ENCODE measurements at regions not wholly inside any gene's neighbourhood (a gene's known extent, or its start where the extent isn't known, plus 50 kb on each side); places are given as distances from the start of the nearest gene placed in this dataset.

DNA sequence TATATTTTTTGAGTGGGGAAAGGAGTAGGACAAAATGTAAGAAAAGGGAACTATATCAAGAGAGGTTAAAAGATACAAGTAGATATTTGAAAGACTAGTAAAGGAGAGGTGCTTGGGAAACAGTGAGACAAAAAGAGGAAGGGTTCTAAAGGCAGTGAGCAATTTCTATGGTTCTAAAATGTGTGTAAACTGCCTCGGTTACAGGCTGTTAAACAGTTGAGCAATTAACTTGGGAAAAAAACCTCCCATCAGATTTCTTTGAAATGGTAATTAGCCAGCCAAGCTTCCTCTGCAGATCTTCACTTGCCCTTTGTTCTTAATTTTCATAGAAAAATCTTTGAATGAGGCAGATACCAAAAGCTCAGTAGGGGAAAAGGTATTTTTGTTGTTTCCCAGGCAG, 238.7 kb upstream of the KCNH7 start:
- TF ChIP-seq, protein P1, sequence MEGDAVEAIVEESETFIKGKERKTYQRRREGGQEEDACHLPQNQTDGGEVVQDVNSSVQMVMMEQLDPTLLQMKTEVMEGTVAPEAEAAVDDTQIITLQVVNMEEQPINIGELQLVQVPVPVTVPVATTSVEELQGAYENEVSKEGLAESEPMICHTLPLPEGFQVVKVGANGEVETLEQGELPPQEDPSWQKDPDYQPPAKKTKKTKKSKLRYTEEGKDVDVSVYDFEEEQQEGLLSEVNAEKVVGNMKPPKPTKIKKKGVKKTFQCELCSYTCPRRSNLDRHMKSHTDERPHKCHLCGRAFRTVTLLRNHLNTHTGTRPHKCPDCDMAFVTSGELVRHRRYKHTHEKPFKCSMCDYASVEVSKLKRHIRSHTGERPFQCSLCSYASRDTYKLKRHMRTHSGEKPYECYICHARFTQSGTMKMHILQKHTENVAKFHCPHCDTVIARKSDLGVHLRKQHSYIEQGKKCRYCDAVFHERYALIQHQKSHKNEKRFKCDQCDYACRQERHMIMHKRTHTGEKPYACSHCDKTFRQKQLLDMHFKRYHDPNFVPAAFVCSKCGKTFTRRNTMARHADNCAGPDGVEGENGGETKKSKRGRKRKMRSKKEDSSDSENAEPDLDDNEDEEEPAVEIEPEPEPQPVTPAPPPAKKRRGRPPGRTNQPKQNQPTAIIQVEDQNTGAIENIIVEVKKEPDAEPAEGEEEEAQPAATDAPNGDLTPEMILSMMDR (IDR thresholded peaks at IDR 0.05; ENCODE audit: low read length, missing control alignments) = no peak
- no peak for DNase-seq (ENCODE audit: low read depth)
- no peak overlapping the region for H3K4me3 ChIP-seq (replicated peaks; ENCODE audit: low read depth, low read length)

DNA sequence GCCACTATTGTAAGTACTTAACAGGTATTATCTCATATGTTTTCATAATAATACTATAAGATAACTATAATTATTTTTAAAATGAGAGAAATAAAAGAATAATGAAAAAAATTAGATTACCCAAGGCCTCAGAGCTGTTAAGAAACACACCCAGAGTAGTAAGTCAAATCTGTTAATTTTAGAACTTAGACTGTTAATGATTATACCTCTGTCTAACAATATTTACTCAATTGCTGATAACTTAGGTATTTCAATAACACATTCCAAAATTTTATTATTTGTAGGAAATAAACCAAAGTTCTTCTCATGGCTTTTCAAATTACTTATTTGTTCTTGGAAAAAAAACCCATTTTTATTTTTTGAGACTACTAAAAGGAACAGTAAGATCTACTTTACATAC, 227.5 kb upstream of the KCNH7 start:
- H3K4me3 ChIP-seq (replicated peaks; ENCODE audit: low read depth, low read length) = no peak overlapping the region
- TF ChIP-seq, protein P1 (IDR thresholded peaks at IDR 0.05; ENCODE audit: low read length, missing control alignments) = no peak
- DNase-seq (ENCODE audit: low read depth) = no peak

DNA sequence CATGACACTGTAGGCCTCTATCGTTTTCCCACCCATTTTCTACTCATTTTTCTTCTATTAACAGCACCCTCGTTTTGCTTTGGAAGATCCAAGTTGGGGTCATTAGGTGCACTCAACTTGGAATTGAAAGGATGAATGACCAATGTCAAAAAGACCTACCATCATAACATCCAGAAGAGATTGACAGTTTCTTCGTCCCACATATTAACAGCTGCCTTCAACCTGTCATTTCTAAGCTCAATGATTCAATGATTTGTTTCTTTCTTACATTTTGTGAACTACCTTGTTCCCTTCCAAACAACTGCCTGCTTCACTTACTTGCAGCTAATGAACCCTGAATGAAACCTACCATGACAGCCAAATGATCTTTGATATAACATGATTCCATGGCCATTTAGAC, 224.0 kb upstream of the KCNH7 start:
- TF ChIP-seq, protein P1 (IDR thresholded peaks at IDR 0.05; ENCODE audit: low read length, missing control alignments) = no peak
- no peak for DNase-seq (ENCODE audit: low read depth)
- H3K4me3 ChIP-seq (replicated peaks; ENCODE audit: low read depth, low read length) = no peak overlapping the region

DNA sequence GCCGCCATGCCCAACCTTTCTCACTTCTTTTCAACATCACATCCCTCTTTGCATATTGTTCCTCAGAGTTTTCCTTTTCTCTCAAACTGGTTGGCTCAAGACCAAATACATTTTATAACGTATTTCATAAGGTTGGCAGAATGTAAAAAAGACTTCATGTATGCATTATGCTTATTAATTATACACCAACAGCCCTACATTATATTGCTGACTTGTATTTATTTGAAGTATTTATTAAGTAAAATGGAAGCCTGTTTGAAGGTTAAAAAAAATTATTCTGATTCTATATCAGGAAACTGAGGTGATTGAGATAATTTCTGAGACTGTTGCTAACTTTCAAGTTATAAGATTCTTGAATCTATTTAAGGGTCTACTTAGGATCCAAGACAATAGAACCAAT, 208.0 kb upstream of the KCNH7 start:
- TF ChIP-seq, protein P1 (IDR thresholded peaks at IDR 0.05; ENCODE audit: low read length, missing control alignments) = no peak
- H3K4me3 ChIP-seq (replicated peaks; ENCODE audit: low read depth, low read length) = no peak overlapping the region
- no peak for DNase-seq (ENCODE audit: low read depth)

DNA sequence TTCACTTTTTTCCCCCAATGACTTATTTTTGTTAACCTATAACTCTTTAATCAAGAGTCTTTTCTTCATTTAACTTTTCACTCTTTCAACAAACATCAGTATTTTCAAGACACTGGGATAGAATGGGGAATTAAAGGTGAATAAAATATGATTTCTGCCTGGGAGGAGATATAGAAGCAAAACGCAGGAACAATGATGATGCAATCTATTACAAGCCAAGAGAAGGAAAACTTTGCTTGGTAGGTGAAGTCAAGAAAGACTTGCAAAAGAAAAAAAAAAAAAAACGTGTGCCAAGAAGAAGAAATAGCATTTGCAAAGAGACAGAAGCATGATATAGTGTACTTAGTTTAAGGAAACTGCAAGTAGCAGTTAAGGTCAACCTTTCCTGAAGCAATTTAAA, 207.3 kb upstream of the KCNH7 start:
- TF ChIP-seq, protein P1 (IDR thresholded peaks at IDR 0.05; ENCODE audit: low read length, missing control alignments) = no peak
- no peak overlapping the region for H3K4me3 ChIP-seq (replicated peaks; ENCODE audit: low read depth, low read length)
- no peak for DNase-seq (ENCODE audit: low read depth)

DNA sequence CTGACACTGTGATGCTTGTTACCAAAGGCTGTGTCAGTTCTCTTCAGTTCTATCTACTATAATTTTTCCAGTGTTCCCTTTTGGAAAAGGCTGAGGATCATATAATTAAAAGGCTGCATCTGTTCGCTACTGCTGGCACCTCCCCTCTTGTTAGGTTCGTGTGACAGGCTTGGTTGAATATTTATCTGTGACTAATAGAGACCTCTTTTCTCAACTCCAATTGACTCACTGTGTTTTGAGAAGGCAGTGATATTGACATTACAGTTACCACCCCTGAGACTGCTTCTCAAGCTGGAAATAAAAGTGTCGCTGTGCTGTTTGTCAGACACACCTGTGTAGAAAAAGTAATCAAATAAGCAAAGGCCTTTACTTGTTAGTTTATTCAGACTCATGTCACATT, 205.5 kb upstream of the KCNH7 start:
- no peak overlapping the region for H3K4me3 ChIP-seq (replicated peaks; ENCODE audit: low read depth, low read length)
- TF ChIP-seq, protein P1 (IDR thresholded peaks at IDR 0.05; ENCODE audit: low read length, missing control alignments) = no peak
- no peak for DNase-seq (ENCODE audit: low read depth)

DNA sequence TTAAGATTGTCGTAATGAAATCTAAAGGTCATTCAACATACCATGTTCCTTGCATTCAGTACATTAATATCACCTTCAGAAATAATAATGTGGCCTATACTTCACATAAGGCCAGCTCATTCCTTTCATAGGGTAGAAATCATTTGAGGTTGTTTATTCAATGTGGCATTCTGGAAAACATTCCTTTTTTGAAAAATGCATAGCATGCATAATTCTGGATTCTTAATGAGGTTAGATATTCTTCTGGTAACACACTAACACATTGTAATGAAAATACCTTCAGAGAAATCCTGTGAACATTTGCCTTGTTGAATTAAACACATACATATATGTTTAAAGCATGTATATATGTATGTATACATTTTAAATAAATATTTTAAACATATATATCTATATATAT, 204.6 kb upstream of the KCNH7 start:
- TF ChIP-seq, protein P1 (IDR thresholded peaks at IDR 0.05; ENCODE audit: low read length, missing control alignments) = no peak
- no peak for DNase-seq (ENCODE audit: low read depth)
- no peak overlapping the region for H3K4me3 ChIP-seq (replicated peaks; ENCODE audit: low read depth, low read length)
